Stimulated activated effector memory CD8-positive, alpha-beta T cell treated with anti-CD3 and anti-CD28 coated beads, Interleukin-12 subunit alpha, Interleukin-12 subunit beta, amount 100 ng/mL, for 72 hours (primary cell): ENCODE measurements at regions not wholly inside any gene's neighbourhood (a gene's known extent, or its start where the extent isn't known, plus 50 kb on each side); places are given as distances from the start of the nearest gene placed in this dataset.
"Not testable (repeated sequence)": the region's sequence is repeated elsewhere in the genome, so short reads cannot be mapped to it uniquely, and the experiment has no call there.

Experiments used
- ATAC-seq: fragments of 150-1000 bp; cut with Tn5 transposase; 2 replicates; pipeline ENCODE4 v1.10.0; 2021
- DNase-seq, 2 donors: peaks; one replicate each; pipeline ENCODE4 v3.0.0; 2021 to 2022; ENCODE audit warnings: low spot score in 2 of 2
- H3K27ac Mint-ChIP-seq: one replicate; pipeline ENCODE4 v1.8.0; 2022; ENCODE audit warnings: mild to moderate bottlenecking, mixed read lengths
- H3K36me3 Mint-ChIP-seq: one replicate; pipeline ENCODE4 v1.8.0; 2022; ENCODE audit warnings: mild to moderate bottlenecking, mixed read lengths
- H3K4me1 Mint-ChIP-seq: one replicate; pipeline ENCODE4 v1.8.0; 2022; ENCODE audit warnings: mixed read lengths
- H3K4me3 Mint-ChIP-seq: one replicate; pipeline ENCODE4 v1.8.0; 2022; ENCODE audit warnings: mild to moderate bottlenecking, mixed read lengths
- H3K9me3 Mint-ChIP-seq: one replicate; pipeline ENCODE4 v1.8.0; 2022; ENCODE audit warnings: mixed read lengths

GRCh38 chr4:12146339-12146738, 717.6 kb upstream of the HS3ST1 start:
- H3K4me1 Mint-ChIP-seq = no peaks in the 10 kb centered on the region
- no peak overlapping the region for H3K4me3 Mint-ChIP-seq
- no peak for DNase-seq
- H3K27ac Mint-ChIP-seq = no peak overlapping the region
- peaks cover 10% of the 10 kb centered on the region for H3K9me3 Mint-ChIP-seq
- no peaks in the 10 kb centered on the region for H3K36me3 Mint-ChIP-seq
- ATAC-seq = no peak

GRCh38 chr4:12145768-12146167, 717.1 kb upstream of the HS3ST1 start:
- Mint-ChIP-seq H3K4me3 (no peak overlapping the region), H3K36me3 (no peaks in the 10 kb centered on the region)
- no peak for DNase-seq

DNA sequence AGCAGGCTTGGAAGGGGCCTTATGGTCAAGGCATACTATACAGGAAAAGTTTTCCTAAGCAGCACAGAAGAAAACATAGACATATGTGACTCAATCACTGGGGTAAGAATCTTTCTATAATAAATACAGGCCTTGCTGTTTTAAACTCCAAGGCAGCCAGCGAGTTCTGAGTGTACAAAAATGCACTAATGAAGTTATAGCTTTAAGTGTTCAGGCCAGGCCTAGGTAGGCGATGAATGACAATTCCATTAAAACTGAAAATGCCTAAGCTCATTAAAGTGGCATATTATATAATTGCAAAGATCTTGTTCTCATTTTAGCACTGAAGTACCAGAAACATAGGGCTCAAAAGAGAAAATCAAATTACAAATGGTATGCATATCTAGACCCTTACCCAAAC, 716.4 kb upstream of the HS3ST1 start:
- no peaks in the 10 kb centered on the region for H3K4me1 Mint-ChIP-seq
- no peaks in the 10 kb centered on the region for H3K36me3 Mint-ChIP-seq
- H3K4me3 Mint-ChIP-seq = no peak overlapping the region
- DNase-seq (no peak), ATAC-seq (no peak)
- H3K27ac Mint-ChIP-seq = no peak overlapping the region
- peaks cover 10% of the 10 kb centered on the region for H3K9me3 Mint-ChIP-seq

More at GRCh38 chr4:12145768-12146167, 717.1 kb upstream of the HS3ST1 start:
- no peak for ATAC-seq
- no peak overlapping the region for H3K27ac Mint-ChIP-seq
- no peaks in the 10 kb centered on the region for H3K4me1 Mint-ChIP-seq
- peaks cover 10% of the 10 kb centered on the region for H3K9me3 Mint-ChIP-seq

DNA sequence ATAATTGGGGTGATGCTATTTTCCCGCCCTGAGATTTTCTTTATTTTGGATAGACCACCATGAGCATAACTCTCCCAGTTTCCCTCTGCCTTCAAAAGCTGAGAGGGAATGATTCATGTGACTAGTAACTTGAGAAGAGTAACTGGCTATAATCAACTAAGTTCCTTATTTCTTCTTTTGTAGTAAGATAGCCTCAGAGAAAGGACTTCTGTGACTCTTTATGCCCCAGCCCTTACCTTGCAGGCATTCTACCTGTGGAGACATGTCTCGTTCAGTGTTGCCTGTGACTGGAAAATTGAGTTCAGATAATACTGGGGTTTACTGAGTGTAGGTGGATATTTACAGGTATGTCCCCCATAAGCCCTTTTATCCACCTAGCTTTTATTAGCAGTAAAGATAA, 715.4 kb upstream of the HS3ST1 start:
- Mint-ChIP-seq H3K27ac (no peak overlapping the region), H3K9me3 (peaks cover 13% of the 10 kb centered on the region), H3K4me3 (no peak overlapping the region), H3K36me3 (no peaks in the 10 kb centered on the region), H3K4me1 (no peaks in the 10 kb centered on the region)
- DNase-seq (no peak), ATAC-seq (no peak)

- H3K4me1 Mint-ChIP-seq = no peaks in the 10 kb centered on the region
- no peak overlapping the region for H3K27ac Mint-ChIP-seq
- peaks cover 14% of the 10 kb centered on the region for H3K9me3 Mint-ChIP-seq
- DNase-seq (no peak), ATAC-seq (no peak)
- H3K4me3 Mint-ChIP-seq = no peak overlapping the region
- no peaks in the 10 kb centered on the region for H3K36me3 Mint-ChIP-seq
Observed at GRCh38 chr4:12140864-12141263, 712.2 kb upstream of the HS3ST1 start.

- H3K9me3 Mint-ChIP-seq = peaks cover 15% of the 10 kb centered on the region
- no peak overlapping the region for H3K27ac Mint-ChIP-seq
- no peaks in the 10 kb centered on the region for H3K4me1 Mint-ChIP-seq
- DNase-seq = no peak
- no peak for ATAC-seq
- no peaks in the 10 kb centered on the region for H3K36me3 Mint-ChIP-seq
- H3K4me3 Mint-ChIP-seq = no peak overlapping the region
Observed at GRCh38 chr4:12139296-12139695, 710.6 kb upstream of the HS3ST1 start.

- no peak for ATAC-seq
- H3K27ac Mint-ChIP-seq = no peak overlapping the region
- peaks cover 16% of the 10 kb centered on the region for H3K9me3 Mint-ChIP-seq
- no peak for DNase-seq
- no peaks in the 10 kb centered on the region for H3K36me3 Mint-ChIP-seq
- H3K4me1 Mint-ChIP-seq = no peaks in the 10 kb centered on the region
- no peak overlapping the region for H3K4me3 Mint-ChIP-seq
Observed at GRCh38 chr4:12138488-12138887, 709.8 kb upstream of the HS3ST1 start.

DNA sequence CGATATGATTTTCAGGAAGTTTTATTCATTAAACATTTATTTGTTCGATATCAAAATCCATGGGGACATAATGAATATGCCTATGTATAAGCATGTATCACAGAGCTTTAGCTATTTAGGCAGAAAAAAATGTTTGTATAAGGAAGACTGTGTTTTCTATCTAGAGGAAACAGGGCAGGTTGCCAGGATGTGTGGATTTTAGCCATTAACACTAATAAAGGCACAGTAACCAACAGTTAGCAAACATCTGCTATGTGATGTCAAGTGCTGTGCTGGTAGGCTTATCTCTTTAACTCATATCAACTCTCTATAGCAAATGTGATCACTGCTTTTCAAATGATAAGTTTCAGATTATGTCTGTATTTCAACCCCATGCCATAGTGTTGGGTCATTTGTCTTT, 708.9 kb upstream of the HS3ST1 start:
- peaks cover 15% of the 10 kb centered on the region for H3K9me3 Mint-ChIP-seq
- DNase-seq (no peak), ATAC-seq (no peak)
- H3K27ac Mint-ChIP-seq = no peak overlapping the region
- H3K4me3 Mint-ChIP-seq = no peak overlapping the region
- no peaks in the 10 kb centered on the region for H3K4me1 Mint-ChIP-seq
- no peaks in the 10 kb centered on the region for H3K36me3 Mint-ChIP-seq

- Mint-ChIP-seq H3K27ac (no peak overlapping the region), H3K4me3 (no peak overlapping the region), H3K9me3 (peaks cover 10% of the 10 kb centered on the region), H3K36me3 (no peaks in the 10 kb centered on the region), H3K4me1 (no peaks in the 10 kb centered on the region)
- no peak for ATAC-seq
- no peak for DNase-seq
Observed at GRCh38 chr4:12126474-12126873, 697.8 kb upstream of the HS3ST1 start.

DNA sequence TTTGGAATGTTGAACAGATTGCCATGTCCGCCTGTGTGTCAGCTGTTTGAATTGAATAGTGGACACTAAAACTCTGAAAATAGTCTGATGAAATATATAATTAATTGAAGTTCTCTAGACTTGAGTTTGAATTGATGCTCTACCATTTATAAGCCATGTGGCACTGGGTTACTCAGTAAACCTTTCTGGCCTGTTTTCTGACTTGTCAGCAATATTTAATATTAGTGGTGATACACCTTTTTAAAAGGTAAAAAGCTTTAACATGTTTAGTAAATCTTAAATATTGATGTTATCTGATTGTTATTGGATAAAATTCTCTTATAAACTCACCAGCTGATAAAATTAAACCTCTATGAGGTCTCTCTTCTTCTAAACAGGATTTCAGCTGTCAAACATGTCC, 695.4 kb upstream of the HS3ST1 start:
- Mint-ChIP-seq H3K4me1 (no peaks in the 10 kb centered on the region), H3K36me3 (no peaks in the 10 kb centered on the region), H3K4me3 (no peak overlapping the region), H3K9me3 (peaks cover 9% of the 10 kb centered on the region), H3K27ac (no peak overlapping the region)
- ATAC-seq = no peak
- no peak for DNase-seq

- no peak for ATAC-seq
- Mint-ChIP-seq H3K27ac (no peak overlapping the region), H3K36me3 (no peaks in the 10 kb centered on the region), H3K4me3 (no peak overlapping the region), H3K4me1 (no peaks in the 10 kb centered on the region), H3K9me3 (peaks cover 9% of the 10 kb centered on the region)
- DNase-seq = no peak
Observed at GRCh38 chr4:12123707-12124106, 695.0 kb upstream of the HS3ST1 start.

- peaks cover 9% of the 10 kb centered on the region for H3K9me3 Mint-ChIP-seq
Observed at GRCh38 chr4:12122316-12122715, 693.6 kb upstream of the HS3ST1 start.

GRCh38 chr4:12120968-12121367, 692.3 kb upstream of the HS3ST1 start:
- Mint-ChIP-seq H3K9me3 (peaks cover 10% of the 10 kb centered on the region), H3K4me1 (no peaks in the 10 kb centered on the region), H3K36me3 (no peaks in the 10 kb centered on the region), H3K4me3 (no peak overlapping the region), H3K27ac (no peak overlapping the region)
- ATAC-seq (no peak), DNase-seq (no peak)

More at GRCh38 chr4:12122316-12122715, 693.6 kb upstream of the HS3ST1 start:
- Mint-ChIP-seq H3K4me3 (no peak overlapping the region), H3K36me3 (no peaks in the 10 kb centered on the region), H3K27ac (no peak overlapping the region), H3K4me1 (no peaks in the 10 kb centered on the region)
- ATAC-seq (no peak), DNase-seq (no peak)

- Mint-ChIP-seq H3K4me1 (no peaks in the 10 kb centered on the region), H3K9me3 (peaks cover 18% of the 10 kb centered on the region), H3K4me3 (no peak overlapping the region), H3K27ac (no peak overlapping the region), H3K36me3 (no peaks in the 10 kb centered on the region)
- ATAC-seq (no peak), DNase-seq (no peak)
Observed at GRCh38 chr4:12118651-12119213, 690.0 kb upstream of the HS3ST1 start.

DNA sequence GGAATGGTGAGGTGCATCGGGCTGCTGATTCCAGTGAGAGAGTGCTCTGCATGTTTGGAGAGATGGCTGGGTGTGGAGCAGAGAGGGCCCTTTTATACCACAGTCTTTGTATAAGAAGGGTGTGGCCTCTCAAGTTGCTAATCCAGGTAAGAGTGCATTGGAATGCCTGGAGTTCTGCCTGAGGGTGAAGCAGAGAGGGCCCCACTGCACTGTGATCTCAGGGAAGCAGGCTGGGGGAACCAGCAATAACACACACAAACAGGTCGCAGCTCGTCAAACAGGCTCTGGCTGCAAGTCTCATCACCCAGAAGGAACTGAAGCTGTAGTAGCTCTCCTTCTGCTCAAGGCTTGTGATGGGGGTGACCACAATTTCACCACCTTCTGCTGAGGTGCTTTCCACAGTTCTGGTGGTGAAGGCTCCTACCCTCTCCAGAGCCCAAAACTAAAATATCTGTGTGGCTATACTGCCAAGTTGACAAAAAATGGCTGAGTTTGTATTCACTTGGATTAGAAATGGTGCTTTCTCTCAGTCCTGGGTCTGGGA, 687.4 kb upstream of the HS3ST1 start:
- H3K9me3 Mint-ChIP-seq = peaks cover 22% of the 10 kb centered on the region
- no peak for DNase-seq
- no peak overlapping the region for H3K4me3 Mint-ChIP-seq
- no peak for ATAC-seq
- H3K4me1 Mint-ChIP-seq = no peaks in the 10 kb centered on the region
- H3K36me3 Mint-ChIP-seq = no peaks in the 10 kb centered on the region
- no peak overlapping the region for H3K27ac Mint-ChIP-seq

DNA sequence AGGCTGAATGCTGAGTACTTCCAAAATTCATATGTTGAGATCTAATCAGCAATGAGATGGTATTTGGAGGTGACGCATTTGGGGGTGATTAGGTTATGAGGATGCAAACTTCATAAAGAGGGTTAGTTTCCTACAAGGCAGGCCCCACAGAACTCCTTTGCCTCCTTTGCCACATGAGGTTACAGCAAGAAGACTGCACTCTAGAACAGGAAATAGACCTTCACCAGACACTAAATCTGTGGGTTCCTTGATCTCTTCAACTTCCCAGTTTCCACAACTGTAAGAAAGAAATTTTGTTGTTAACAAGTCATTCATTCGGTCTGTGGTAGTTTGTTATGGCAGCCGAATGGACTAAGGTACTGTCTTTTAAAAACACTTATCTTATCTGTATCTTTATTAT, 681.9 kb upstream of the HS3ST1 start:
- no peaks in the 10 kb centered on the region for H3K36me3 Mint-ChIP-seq
- peaks cover 12% of the 10 kb centered on the region for H3K9me3 Mint-ChIP-seq
- no peaks in the 10 kb centered on the region for H3K4me1 Mint-ChIP-seq
- ATAC-seq (no peak), DNase-seq (no peak)
- no peak overlapping the region for H3K4me3 Mint-ChIP-seq
- no peak overlapping the region for H3K27ac Mint-ChIP-seq

- not testable (repeated sequence) for H3K9me3 Mint-ChIP-seq
Observed at GRCh38 chr4:12109056-12109455, 680.4 kb upstream of the HS3ST1 start.

More at GRCh38 chr4:12109056-12109455, 680.4 kb upstream of the HS3ST1 start:
- DNase-seq, H3K4me1 Mint-ChIP-seq, H3K36me3 Mint-ChIP-seq, H3K4me3 Mint-ChIP-seq, H3K27ac Mint-ChIP-seq, ATAC-seq: not testable (repeated sequence)
